MM.1S (cell line): ENCODE measurements at regions not wholly inside any gene's neighbourhood (a gene's known extent, or its start where the extent isn't known, plus 50 kb on each side); places are given as distances from the start of the nearest gene placed in this dataset.

Experiments used
- DNase-seq: peaks from one replicate; pipeline ENCODE4 v3.0.0-alpha.2; 2015
- H2AFZ ChIP-seq: fragments of 300-600 bp; sonication (generic); 2 replicates; pipeline ENCODE4 v1.6.0; 2016; ENCODE audit warnings: antibody characterized with exemption, low read length
- H3F3A ChIP-seq: fragments of 300-600 bp; sonication (generic); 2 replicates; pipeline ENCODE4 v1.6.1; 2016; ENCODE audit warnings: mild to moderate bottlenecking, antibody characterized with exemption, low read length, moderate library complexity, mixed read lengths; ENCODE audit not compliant: insufficient read depth
- H3K27ac ChIP-seq: fragments of 300-600 bp; sonication (generic); 2 replicates; pipeline ENCODE4 v1.5.1; 2016; ENCODE audit warnings: mild to moderate bottlenecking, low read length
- H3K27me3 ChIP-seq: fragments of 300-600 bp; sonication (generic); replicated peaks from 2 replicates; pipeline ENCODE4 v1.6.0; 2016; ENCODE audit warnings: low read length; ENCODE audit not compliant: insufficient read depth
- H3K36me3 ChIP-seq: fragments of 300-600 bp; sonication (generic); replicated peaks from 2 replicates; pipeline ENCODE4 v1.6.1; 2016; ENCODE audit warnings: mild to moderate bottlenecking, low read length, mixed read lengths; ENCODE audit not compliant: insufficient read depth
- H3K4me1 ChIP-seq: fragments of 300-600 bp; sonication (generic); 2 replicates; pipeline ENCODE4 v1.6.1; 2016; ENCODE audit warnings: low read length, mixed read lengths
- H3K4me2 ChIP-seq: fragments of 300-600 bp; sonication (generic); 2 replicates; pipeline ENCODE4 v1.6.0; 2016; ENCODE audit warnings: low read depth, low read length
- H3K4me3 ChIP-seq: fragments of 300-600 bp; sonication (generic); 2 replicates; pipeline ENCODE4 v1.5.1; 2016; ENCODE audit warnings: low read length, mixed read lengths
- H3K79me2 ChIP-seq: fragments of 300-600 bp; sonication (generic); 2 replicates; pipeline ENCODE4 v1.6.1; 2016; ENCODE audit warnings: mixed run types, low read length, mixed read lengths
- H3K9ac ChIP-seq: fragments of 300-600 bp; sonication (generic); 2 replicates; pipeline ENCODE4 v1.6.1; 2016; ENCODE audit warnings: low read length, mixed read lengths
- H3K9me2 ChIP-seq: fragments of 300-600 bp; sonication (generic); replicated peaks from 2 replicates; pipeline ENCODE4 v1.6.1; 2016; ENCODE audit warnings: mild to moderate bottlenecking, low read length, mixed read lengths; ENCODE audit not compliant: insufficient read depth
- H3K9me3 ChIP-seq: fragments of 300-600 bp; sonication (generic); replicated peaks from 2 replicates; pipeline ENCODE4 v1.6.1; 2016; ENCODE audit warnings: mild to moderate bottlenecking, low read length, mixed read lengths; ENCODE audit not compliant: insufficient read depth
- H4K20me1 ChIP-seq: fragments of 300-600 bp; sonication (generic); 2 replicates; pipeline ENCODE4 v1.6.1; 2016; ENCODE audit warnings: mild to moderate bottlenecking, low read length, moderate library complexity, mixed read lengths; ENCODE audit not compliant: insufficient read depth
- EZH2 ChIP-seq: fragments of 300-600 bp; sonication (generic); optimal IDR thresholded peaks from 2 replicates; pipeline ENCODE3; 2017; ENCODE audit warnings: low read depth, mild to moderate bottlenecking, antibody characterized with exemption, low read length, mixed read lengths
- EZH2phosphoT487 ChIP-seq: fragments of 300-600 bp; sonication (generic); IDR thresholded peaks from 2 replicates; pipeline ENCODE4 v1.6.1; 2018; ENCODE audit warnings: antibody characterized with exemption, low read length
- TF ChIP-seq, protein P1 (sequence below): fragments of 300-600 bp; sonication (generic); IDR thresholded peaks from 2 replicates; pipeline ENCODE4 v1.5.1; 2016; ENCODE audit warnings: antibody characterized with exemption, low read length, mixed read lengths

DNA sequence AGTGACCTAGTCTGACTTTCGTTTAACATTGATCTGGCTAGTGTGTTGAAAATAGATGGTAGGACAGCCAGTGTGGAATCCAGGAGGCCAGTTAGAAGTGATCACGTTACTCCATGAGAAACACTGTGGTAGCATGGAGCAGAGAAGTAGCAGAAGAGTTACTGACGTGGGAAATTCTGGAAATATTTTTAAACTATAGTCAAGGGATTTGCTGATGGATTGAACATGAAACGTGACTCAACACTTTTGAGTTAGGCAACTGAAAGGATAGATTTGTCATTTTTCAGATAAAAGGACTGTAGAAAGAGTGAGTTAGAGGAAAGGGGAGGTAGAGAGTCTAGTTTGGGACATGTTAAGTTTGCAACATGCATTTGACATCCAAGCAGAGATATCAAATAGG, 130.4 kb downstream of the IRS1 start:
- Histone ChIP-seq H3K4me2 (no peak overlapping the region), H3K9me3 (no peaks in the 10 kb centered on the region), H2AFZ (no peak overlapping the region), H3K4me3 (no peak overlapping the region), H4K20me1 (no peaks in the 10 kb centered on the region), H3K9ac (no peak overlapping the region), H3K36me3 (no peaks in the 10 kb centered on the region), H3K79me2 (no peaks in the 10 kb centered on the region), H3K27ac (no peak overlapping the region), H3K4me1 (peaks cover 4% of the 10 kb centered on the region; the same call in 1 of the 2 replicates), H3F3A (no peaks in the 10 kb centered on the region), H3K9me2 (no peaks in the 10 kb centered on the region), H3K27me3 (no peaks in the 10 kb centered on the region)
- no peak for DNase-seq
- TF ChIP-seq EZH2phosphoT487: no peak

DNA sequence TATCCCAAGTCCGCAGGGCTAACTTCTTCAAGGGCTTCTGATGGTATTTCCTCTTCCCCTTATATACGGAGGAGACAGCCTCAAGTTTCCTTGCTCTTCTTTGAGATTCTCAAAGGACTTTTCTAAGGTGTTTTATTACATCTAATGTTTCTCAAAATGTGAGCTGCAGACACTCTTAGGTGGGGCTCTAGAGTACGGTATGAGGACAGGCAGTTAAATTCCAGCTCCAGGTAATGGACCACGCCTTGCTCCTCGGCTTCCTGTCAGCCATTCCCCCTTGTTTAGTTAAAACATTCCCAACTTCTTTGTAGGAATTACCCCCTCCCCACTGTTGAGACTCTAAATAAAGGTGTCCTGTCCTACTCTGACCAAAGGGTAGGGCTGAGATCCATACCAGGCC, 131.9 kb downstream of the IRS1 start:
- Histone ChIP-seq H3K9me2 (no peaks in the 10 kb centered on the region), H3K36me3 (no peaks in the 10 kb centered on the region), H3K27ac (no peak overlapping the region), H3K79me2 (no peaks in the 10 kb centered on the region), H3K9ac (no peak overlapping the region), H3K9me3 (no peaks in the 10 kb centered on the region), H3K4me3 (no peak overlapping the region), H4K20me1 (no peaks in the 10 kb centered on the region), H3K27me3 (no peaks in the 10 kb centered on the region), H2AFZ (no peak overlapping the region), H3K4me2 (no peak overlapping the region), H3F3A (no peaks in the 10 kb centered on the region), H3K4me1 (peaks cover 4% of the 10 kb centered on the region; the same call in 1 of the 2 replicates)
- no peak for TF ChIP-seq EZH2phosphoT487
- TF ChIP-seq EZH2: no peak
- TF ChIP-seq, protein P1, sequence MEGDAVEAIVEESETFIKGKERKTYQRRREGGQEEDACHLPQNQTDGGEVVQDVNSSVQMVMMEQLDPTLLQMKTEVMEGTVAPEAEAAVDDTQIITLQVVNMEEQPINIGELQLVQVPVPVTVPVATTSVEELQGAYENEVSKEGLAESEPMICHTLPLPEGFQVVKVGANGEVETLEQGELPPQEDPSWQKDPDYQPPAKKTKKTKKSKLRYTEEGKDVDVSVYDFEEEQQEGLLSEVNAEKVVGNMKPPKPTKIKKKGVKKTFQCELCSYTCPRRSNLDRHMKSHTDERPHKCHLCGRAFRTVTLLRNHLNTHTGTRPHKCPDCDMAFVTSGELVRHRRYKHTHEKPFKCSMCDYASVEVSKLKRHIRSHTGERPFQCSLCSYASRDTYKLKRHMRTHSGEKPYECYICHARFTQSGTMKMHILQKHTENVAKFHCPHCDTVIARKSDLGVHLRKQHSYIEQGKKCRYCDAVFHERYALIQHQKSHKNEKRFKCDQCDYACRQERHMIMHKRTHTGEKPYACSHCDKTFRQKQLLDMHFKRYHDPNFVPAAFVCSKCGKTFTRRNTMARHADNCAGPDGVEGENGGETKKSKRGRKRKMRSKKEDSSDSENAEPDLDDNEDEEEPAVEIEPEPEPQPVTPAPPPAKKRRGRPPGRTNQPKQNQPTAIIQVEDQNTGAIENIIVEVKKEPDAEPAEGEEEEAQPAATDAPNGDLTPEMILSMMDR: no peak
- DNase-seq: no peak

GRCh38 chr2:226665306-226665831, 134.3 kb downstream of the IRS1 start:
- DNase-seq: no peak
- Histone ChIP-seq H3K9ac (no peak overlapping the region), H3K27me3 (no peaks in the 10 kb centered on the region), H3K79me2 (no peaks in the 10 kb centered on the region), H3K4me2 (no peak overlapping the region), H3K36me3 (no peaks in the 10 kb centered on the region), H3K4me1 (no peaks in the 10 kb centered on the region), H3K9me2 (no peaks in the 10 kb centered on the region), H3K27ac (no peak overlapping the region), H3K9me3 (no peaks in the 10 kb centered on the region), H2AFZ (no peak overlapping the region), H3F3A (no peaks in the 10 kb centered on the region), H4K20me1 (no peaks in the 10 kb centered on the region), H3K4me3 (no peak overlapping the region)
- TF ChIP-seq, protein P1: no peak
- no peak for TF ChIP-seq EZH2
- TF ChIP-seq EZH2phosphoT487: no peak

DNA sequence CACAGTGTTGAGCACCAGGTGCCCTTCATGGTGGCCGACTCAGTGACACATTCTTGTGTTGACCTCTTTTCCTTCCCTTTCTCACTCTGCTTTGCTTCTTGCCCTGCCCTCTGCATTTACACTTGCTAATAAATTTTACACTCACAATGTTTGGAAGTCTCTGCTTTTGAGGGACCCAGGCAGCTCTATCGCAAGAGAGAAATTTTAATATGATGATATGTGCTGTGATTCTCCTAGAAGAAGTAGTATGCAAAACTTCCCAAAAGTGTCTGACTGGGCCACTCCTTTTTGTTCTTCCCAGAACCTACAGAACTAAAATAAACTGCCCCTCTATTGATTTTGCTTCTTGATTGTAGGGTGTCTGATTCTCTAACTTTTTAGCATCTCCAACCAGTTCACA, 135.0 kb downstream of the IRS1 start:
- Histone ChIP-seq H3K36me3 (no peaks in the 10 kb centered on the region), H3K9me2 (no peaks in the 10 kb centered on the region), H3K9me3 (no peaks in the 10 kb centered on the region), H3K79me2 (no peaks in the 10 kb centered on the region), H3K4me2 (no peak overlapping the region), H3K9ac (no peak overlapping the region), H3K4me3 (no peak overlapping the region), H4K20me1 (no peaks in the 10 kb centered on the region), H2AFZ (no peak overlapping the region), H3K27ac (no peak overlapping the region), H3K27me3 (no peaks in the 10 kb centered on the region), H3F3A (no peaks in the 10 kb centered on the region), H3K4me1 (no peaks in the 10 kb centered on the region)
- TF ChIP-seq EZH2: no peak
- no peak for TF ChIP-seq EZH2phosphoT487
- TF ChIP-seq, protein P1: no peak
- DNase-seq: no peak
